Gastroesophageal sphincter (tissue), 3 donors: ENCODE measurements at regions not wholly inside any gene's neighbourhood (a gene's known extent, or its start where the extent isn't known, plus 50 kb on each side); places are given as distances from the start of the nearest gene placed in this dataset.

ENCODE experiments used
- CTCF ChIP-seq, 4 experiments: fragments of 200-600 bp in 2 of 4; fragments of 450-650 bp in 2 of 4; sonication (generic) in 1 of 4; IDR thresholded peaks; one replicate each; pipeline ENCODE4 v1.5.1; 2017 to 2019; ENCODE audit warnings: antibody characterized with exemption in 4 of 4, mild to moderate bottlenecking in 2 of 4, moderate library complexity in 2 of 4
- POLR2A ChIP-seq, 2 donors: fragments of 450-650 bp; IDR thresholded peaks; one replicate each; pipeline ENCODE4 v1.6.1; 2017; ENCODE audit warnings: antibody characterized with exemption in 2 of 2, mild to moderate bottlenecking in 2 of 2, moderate library complexity in 1 of 2

GRCh38 chr4:11489453-11490083 lies 60.9 kb upstream of the HS3ST1 start:
- TF ChIP-seq CTCF (IDR thresholded peaks at IDR 0.05) (no peak), POLR2A (IDR thresholded peaks at IDR 0.05) (no peak)
